PC-9 (cell line): ENCODE measurements at regions not wholly inside any gene's neighbourhood (a gene's known extent, or its start where the extent isn't known, plus 50 kb on each side); places are given as distances from the start of the nearest gene placed in this dataset.

Experiments
- BruUV-seq: library from RNA; stranded (reverse); fragments of 400-500 nt; replicated peaks from 2 replicates; lab custom pipeline; 2021; lab: Mats Ljungman, UMichigan
- CTCF ChIA-PET: fragments of 300-600 bp; sonication (Branson Sonifier 250); formaldehyde crosslinking; loops from one replicate; lab custom pipeline; 2022; ENCODE audit warnings: antibody characterized with exemption; lab: Charles Lee
- POLR2A ChIA-PET: fragments of 300-600 bp; sonication (Branson Sonifier 250); formaldehyde crosslinking; loops from one replicate; lab custom pipeline; 2022; ENCODE audit warnings: antibody characterized with exemption; ENCODE audit not compliant: unreplicated experiment; lab: Charles Lee
- DNase-seq, 2 experiments: peaks; one replicate each; pipeline versions ENCODE4 v3.0.0 to v3.0.0-alpha.2; 2015 to 2022; ENCODE audit warnings: mixed read lengths in 1 of 2
- H2AFZ ChIP-seq: fragments of 200-600 bp; sonication (generic); 2 replicates; pipeline ENCODE4 v1.8.1; 2017; ENCODE audit warnings: antibody characterized with exemption
- H3F3A ChIP-seq: fragments of 200-600 bp; sonication (generic); 2 replicates; pipeline ENCODE4 v1.8.1; 2017; ENCODE audit warnings: antibody characterized with exemption, mild to moderate bottlenecking, low read depth; ENCODE audit not compliant: insufficient read depth
- H3K27ac ChIP-seq: fragments of 200-600 bp; sonication (generic); 2 replicates; pipeline ENCODE4 v1.6.1; 2016; ENCODE audit warnings: mixed run types
- H3K27me3 ChIP-seq: fragments of 200-600 bp; sonication (generic); 2 replicates; pipeline ENCODE4 v1.6.1; 2016; ENCODE audit warnings: low read depth, mixed run types; ENCODE audit not compliant: insufficient read depth
- H3K36me3 ChIP-seq: fragments of 200-600 bp; sonication (generic); 2 replicates; pipeline ENCODE4 v1.6.1; 2016; ENCODE audit warnings: low read depth, mixed run types
- H3K4me1 ChIP-seq: fragments of 200-600 bp; sonication (generic); replicated peaks from 2 replicates; pipeline ENCODE4 v1.6.1; 2016; ENCODE audit warnings: mixed run types; ENCODE audit not compliant: insufficient read depth
- H3K4me2 ChIP-seq: fragments of 200-600 bp; sonication (generic); 2 replicates; pipeline ENCODE4 v1.6.1; 2017; ENCODE audit warnings: mixed run types
- H3K4me3 ChIP-seq: fragments of 200-600 bp; sonication (generic); 2 replicates; pipeline ENCODE4 v1.6.1; 2016; ENCODE audit warnings: mixed run types
- H3K79me2 ChIP-seq: fragments of 200-600 bp; sonication (generic); 2 replicates; pipeline ENCODE4 v1.6.1; 2017; ENCODE audit warnings: low read depth, mixed run types
- H3K9me2 ChIP-seq: fragments of 200-600 bp; sonication (generic); 2 replicates; pipeline ENCODE4 v1.8.1; 2017; ENCODE audit warnings: mild to moderate bottlenecking; ENCODE audit not compliant: insufficient read depth
- H3K9me3 ChIP-seq: fragments of 200-600 bp; sonication (generic); 2 replicates; pipeline ENCODE4 v1.8.1; 2016; ENCODE audit warnings: low read depth; ENCODE audit not compliant: insufficient read depth
- H4K20me1 ChIP-seq: fragments of 200-600 bp; sonication (generic); 2 replicates; pipeline ENCODE4 v1.8.1; 2017; ENCODE audit not compliant: insufficient read depth
- CTCF ChIP-seq: fragments of 200-600 bp; sonication (generic); conservative IDR thresholded peaks from 2 replicates; pipeline ENCODE4 v1.6.1; 2017; ENCODE audit warnings: mixed run types, antibody characterized with exemption, mild to moderate bottlenecking, moderate library complexity
- EZH2 ChIP-seq: fragments of 200-600 bp; sonication (generic); IDR thresholded peaks from 2 replicates; pipeline ENCODE4 v1.8.0; 2017; ENCODE audit warnings: antibody characterized with exemption, low read depth
- intact Hi-C: fragments of 100-400 bp; cut with micrococcal nuclease; formaldehyde crosslinking; loops from one replicate; pipeline ENCODE4 v1.10.0; 2022; ENCODE audit not compliant: unreplicated experiment

GRCh38 chrX:13467243-13467642 is 102.2 kb upstream of the EGFL6 start:
- H2AFZ ChIP-seq, result no peak overlapping the region
- POLR2A ChIA-PET, result no interaction called here
- intact Hi-C loops, result no loop called here

GRCh38 chrX:13464599-13465275 is 104.7 kb upstream of the EGFL6 start:
- BruUV-seq, result no TSS peak
- H3F3A ChIP-seq, result no peaks in the 10 kb centered on the region
- ChIA-PET POLR2A (no interaction called here), CTCF (no interaction called here)
- no peak for TF ChIP-seq EZH2
- no peak for TF ChIP-seq CTCF
- no peaks in the 10 kb centered on the region for H3K79me2 ChIP-seq
- H3K4me2 ChIP-seq, result no peak overlapping the region
- H3K4me1 ChIP-seq, result no peaks in the 10 kb centered on the region
- no peak overlapping the region for H2AFZ ChIP-seq
- no peaks in the 10 kb centered on the region for H3K36me3 ChIP-seq
- no peak for DNase-seq
- intact Hi-C loops, result no loop called here
- no peaks in the 10 kb centered on the region for H3K9me2 ChIP-seq
- H3K27me3 ChIP-seq, result no peaks in the 10 kb centered on the region
- peaks cover 3% of the 10 kb centered on the region; the same call in 1 of the 2 replicates for H3K9me3 ChIP-seq
- no peak overlapping the region for H3K4me3 ChIP-seq
- H3K27ac ChIP-seq, result no peak overlapping the region
- no peaks in the 10 kb centered on the region for H4K20me1 ChIP-seq

More at GRCh38 chrX:13467243-13467642, 102.2 kb upstream of the EGFL6 start:
- Histone ChIP-seq H3K4me3 (no peak overlapping the region), H3F3A (no peaks in the 10 kb centered on the region), H3K4me2 (no peak overlapping the region), H3K9me3 (peaks cover 3% of the 10 kb centered on the region; the same call in 1 of the 2 replicates), H3K9me2 (no peaks in the 10 kb centered on the region), H4K20me1 (no peaks in the 10 kb centered on the region), H3K27me3 (no peaks in the 10 kb centered on the region), H3K36me3 (no peaks in the 10 kb centered on the region), H3K27ac (no peak overlapping the region), H3K4me1 (peaks cover 5% of the 10 kb centered on the region; the same call in 1 of the 2 replicates), H3K79me2 (no peaks in the 10 kb centered on the region)
- no TSS peak for BruUV-seq
- no peak for DNase-seq
- CTCF ChIA-PET, result no interaction called here
- no peak for TF ChIP-seq CTCF
- no peak for TF ChIP-seq EZH2

GRCh38 chrX:13463608-13464007 is 105.8 kb upstream of the EGFL6 start:
- Histone ChIP-seq H3K27me3 (no peaks in the 10 kb centered on the region), H3K79me2 (no peaks in the 10 kb centered on the region), H2AFZ (no peak overlapping the region), H3K4me2 (no peak overlapping the region), H3K36me3 (no peaks in the 10 kb centered on the region), H3K9me2 (no peaks in the 10 kb centered on the region), H3K4me3 (no peak overlapping the region), H4K20me1 (no peaks in the 10 kb centered on the region), H3F3A (no peaks in the 10 kb centered on the region), H3K9me3 (peaks cover 3% of the 10 kb centered on the region; the same call in 1 of the 2 replicates), H3K4me1 (no peaks in the 10 kb centered on the region), H3K27ac (no peak overlapping the region)
- DNase-seq, result no peak
- ChIA-PET POLR2A (no interaction called here), CTCF (no interaction called here)
- intact Hi-C loops, result no loop called here
- no TSS peak for BruUV-seq
- TF ChIP-seq CTCF (no peak), EZH2 (no peak)
